DND-41 (cell line): ENCODE measurements at regions not wholly inside any gene's neighbourhood (a gene's known extent, or its start where the extent isn't known, plus 50 kb on each side); places are given as distances from the start of the nearest gene placed in this dataset.

Experiments
- ATAC-seq: fragments of 200-7000 bp; cut with Tn5 transposase; 3 replicates; pipeline ENCODE4 v1.9.1; 2021; ENCODE audit warnings: low read depth; ENCODE audit not compliant: insufficient read depth
- DNase-seq: peaks from one replicate; pipeline ENCODE4 v3.0.0-alpha.2; 2020
- H2AFZ ChIP-seq: 2 replicates; pipeline ENCODE4 v1.6.0; 2012; ENCODE audit warnings: low read depth, low read length
- H3K27ac ChIP-seq: 2 replicates; pipeline ENCODE4 v1.5.1; 2012; ENCODE audit warnings: low read length, inconsistent platforms
- H3K27me3 ChIP-seq: fragments of 200-600 bp; sonication (generic); 2 replicates; pipeline ENCODE4 v1.6.0; 2012; ENCODE audit warnings: low read length, mild to moderate bottlenecking, inconsistent platforms; ENCODE audit not compliant: insufficient read depth, poor library complexity
- H3K36me3 ChIP-seq: 2 replicates; pipeline ENCODE4 v1.5.1; 2012; ENCODE audit warnings: low read length, inconsistent platforms; ENCODE audit not compliant: insufficient read depth
- H3K4me1 ChIP-seq: 2 replicates; pipeline ENCODE4 v1.5.1; 2012; ENCODE audit warnings: mild to moderate bottlenecking, low read length; ENCODE audit not compliant: insufficient read depth
- H3K4me2 ChIP-seq: 2 replicates; pipeline ENCODE4 v1.6.0; 2012; ENCODE audit warnings: mild to moderate bottlenecking, moderate library complexity, low read length, inconsistent platforms; ENCODE audit not compliant: insufficient read depth
- H3K4me3 ChIP-seq, 2 experiments: fragments of 200-600 bp in 1 of 2; shearing (Covaris generic) in 1 of 2; 2 replicates each; pipeline ENCODE4 v1.5.1; 2012 to 2016; ENCODE audit warnings: inconsistent platforms in 2 of 2, low read length in 2 of 2, mild to moderate bottlenecking in 2 of 2, low read depth in 1 of 2, moderate library complexity in 1 of 2
- H3K79me2 ChIP-seq: 2 replicates; pipeline ENCODE4 v1.6.0; 2012; ENCODE audit warnings: low read length, inconsistent platforms; ENCODE audit not compliant: insufficient read depth
- H3K9ac ChIP-seq: 2 replicates; pipeline ENCODE4 v1.6.0; 2012; ENCODE audit warnings: low read depth, mild to moderate bottlenecking, inconsistent platforms, low read length, moderate library complexity
- H3K9me3 ChIP-seq: 2 replicates; pipeline ENCODE4 v1.5.1; 2012; ENCODE audit warnings: low read length, moderate library complexity, mild to moderate bottlenecking, inconsistent platforms; ENCODE audit not compliant: insufficient read depth, severe bottlenecking
- H4K20me1 ChIP-seq: 2 replicates; pipeline ENCODE4 v1.6.0; 2012; ENCODE audit warnings: low read length; ENCODE audit not compliant: insufficient read depth
- EZH2 ChIP-seq: IDR thresholded peaks from 3 replicates; pipeline ENCODE4 v1.6.1; 2012; ENCODE audit warnings: borderline replicate concordance, low read depth, mild to moderate bottlenecking, moderate library complexity, low read length, inconsistent platforms; ENCODE audit not compliant: severe bottlenecking
- TF ChIP-seq, protein P1 (sequence below): IDR thresholded peaks from 2 replicates; pipeline ENCODE4 v1.5.1; 2012; ENCODE audit warnings: borderline replicate concordance, low read length, moderate library complexity, mild to moderate bottlenecking; ENCODE audit not compliant: poor library complexity, severe bottlenecking; ENCODE audit errors: extremely low read depth

DNA sequence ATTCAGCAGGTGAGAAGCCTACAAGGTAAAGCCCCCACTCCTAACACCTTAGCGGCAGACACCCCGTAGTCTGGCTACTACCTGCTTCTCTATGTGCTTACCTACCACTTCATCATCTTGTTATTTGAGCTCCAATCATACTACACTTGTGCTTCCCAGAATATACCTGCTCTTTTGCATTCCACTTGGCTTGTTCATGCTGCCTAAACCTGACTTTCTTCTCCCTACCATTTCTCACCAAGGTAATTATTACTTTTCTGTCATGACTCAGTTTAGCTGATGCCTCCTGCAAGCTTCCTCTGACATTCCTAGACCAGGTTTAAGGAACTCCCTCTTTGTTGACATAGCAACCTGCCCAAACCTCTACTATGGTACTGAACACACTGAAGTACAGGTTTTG is 495.6 kb upstream of the C1orf87 start:
- H3K36me3 ChIP-seq = no peaks in the 10 kb centered on the region
- no peaks in the 10 kb centered on the region for H4K20me1 ChIP-seq
- H3K9me3 ChIP-seq = no peaks in the 10 kb centered on the region
- no peak overlapping the region for H3K9ac ChIP-seq
- H3K79me2 ChIP-seq = no peaks in the 10 kb centered on the region
- no peak overlapping the region for H3K4me2 ChIP-seq
- no peaks in the 10 kb centered on the region for H3K27me3 ChIP-seq
- DNase-seq (no peak), ATAC-seq (no peak)
- H3K27ac ChIP-seq = no peak overlapping the region
- H3K4me1 ChIP-seq = no peaks in the 10 kb centered on the region
- TF ChIP-seq, protein P1, sequence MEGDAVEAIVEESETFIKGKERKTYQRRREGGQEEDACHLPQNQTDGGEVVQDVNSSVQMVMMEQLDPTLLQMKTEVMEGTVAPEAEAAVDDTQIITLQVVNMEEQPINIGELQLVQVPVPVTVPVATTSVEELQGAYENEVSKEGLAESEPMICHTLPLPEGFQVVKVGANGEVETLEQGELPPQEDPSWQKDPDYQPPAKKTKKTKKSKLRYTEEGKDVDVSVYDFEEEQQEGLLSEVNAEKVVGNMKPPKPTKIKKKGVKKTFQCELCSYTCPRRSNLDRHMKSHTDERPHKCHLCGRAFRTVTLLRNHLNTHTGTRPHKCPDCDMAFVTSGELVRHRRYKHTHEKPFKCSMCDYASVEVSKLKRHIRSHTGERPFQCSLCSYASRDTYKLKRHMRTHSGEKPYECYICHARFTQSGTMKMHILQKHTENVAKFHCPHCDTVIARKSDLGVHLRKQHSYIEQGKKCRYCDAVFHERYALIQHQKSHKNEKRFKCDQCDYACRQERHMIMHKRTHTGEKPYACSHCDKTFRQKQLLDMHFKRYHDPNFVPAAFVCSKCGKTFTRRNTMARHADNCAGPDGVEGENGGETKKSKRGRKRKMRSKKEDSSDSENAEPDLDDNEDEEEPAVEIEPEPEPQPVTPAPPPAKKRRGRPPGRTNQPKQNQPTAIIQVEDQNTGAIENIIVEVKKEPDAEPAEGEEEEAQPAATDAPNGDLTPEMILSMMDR = no peak
- no peak for TF ChIP-seq EZH2
- H3K4me3 ChIP-seq = no peak overlapping the region
- no peak overlapping the region for H2AFZ ChIP-seq

DNA sequence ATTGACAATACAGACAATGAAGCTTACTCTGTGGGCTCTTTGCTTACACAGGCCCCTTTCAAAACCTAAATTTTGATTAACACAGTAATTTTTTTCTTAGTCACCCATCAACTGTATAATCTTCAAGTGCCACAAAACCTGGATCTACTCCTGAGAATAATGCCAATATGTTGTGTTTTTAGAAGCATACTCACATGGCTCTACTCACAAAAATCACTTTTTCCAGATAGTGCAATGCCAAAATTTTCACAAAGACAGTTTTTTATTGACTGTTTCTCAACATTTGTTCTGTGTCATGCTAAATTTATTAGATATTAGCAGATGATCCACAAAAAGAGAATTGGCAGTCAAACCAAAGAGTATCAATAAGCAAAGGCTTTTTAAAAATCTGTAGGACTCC is 493.7 kb upstream of the C1orf87 start:
- Histone ChIP-seq H3K4me2 (no peak overlapping the region), H3K9me3 (no peaks in the 10 kb centered on the region), H3K27ac (no peak overlapping the region), H2AFZ (no peak overlapping the region), H3K27me3 (no peaks in the 10 kb centered on the region), H3K9ac (no peak overlapping the region), H3K4me1 (no peaks in the 10 kb centered on the region), H4K20me1 (no peaks in the 10 kb centered on the region), H3K79me2 (no peaks in the 10 kb centered on the region), H3K4me3 (no peak overlapping the region), H3K36me3 (no peaks in the 10 kb centered on the region)
- no peak for TF ChIP-seq EZH2
- TF ChIP-seq, protein P1 = no peak
- ATAC-seq (no peak), DNase-seq (no peak)

DNA sequence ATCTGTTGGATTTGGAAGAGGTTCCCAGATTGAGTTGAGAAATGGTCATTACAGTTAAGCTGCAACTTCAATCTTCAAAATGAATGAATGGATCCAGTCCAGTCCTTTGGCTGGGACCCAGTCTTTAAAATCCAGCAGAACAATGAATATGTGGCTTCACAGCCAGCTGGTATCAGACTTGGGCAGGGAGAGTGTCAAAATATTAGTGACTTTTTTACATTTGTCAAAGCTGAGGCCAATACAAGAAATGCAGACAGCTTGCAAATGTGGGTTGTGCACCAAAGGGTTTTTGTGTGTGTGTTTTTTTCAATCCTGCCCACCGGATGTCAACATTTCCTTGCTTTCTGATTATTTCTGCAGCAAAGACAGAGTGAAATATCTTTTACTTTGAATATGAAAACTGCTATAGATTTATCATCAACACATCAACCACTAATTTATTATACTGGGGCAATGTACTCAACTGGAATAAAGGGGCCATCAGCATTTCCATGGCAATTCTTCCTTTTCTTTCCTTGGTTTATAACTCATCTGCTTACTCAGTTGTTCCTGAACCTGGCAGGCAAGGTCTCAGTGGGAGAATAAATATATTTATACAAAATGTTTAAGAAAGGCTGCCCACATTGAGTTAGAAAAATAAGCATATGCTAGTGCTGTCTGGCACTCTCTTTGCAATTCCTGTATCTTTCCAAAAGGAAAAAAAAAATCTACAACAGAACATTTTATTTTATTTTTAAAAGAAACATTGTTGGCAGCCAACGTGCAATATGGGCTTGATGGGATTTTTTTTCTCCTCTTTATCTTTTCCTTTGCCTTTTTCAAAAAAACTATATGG is 491.6 kb upstream of the C1orf87 start:
- no peak for ATAC-seq
- no peak for DNase-seq
- H3K27ac ChIP-seq = no peak overlapping the region
- H3K9ac ChIP-seq = no peak overlapping the region
- no peak for TF ChIP-seq EZH2
- TF ChIP-seq, protein P1 = no peak
- no peaks in the 10 kb centered on the region for H4K20me1 ChIP-seq
- H3K4me1 ChIP-seq = no peaks in the 10 kb centered on the region
- no peaks in the 10 kb centered on the region for H3K27me3 ChIP-seq
- H3K4me2 ChIP-seq = no peak overlapping the region
- no peak overlapping the region for H3K4me3 ChIP-seq
- no peaks in the 10 kb centered on the region for H3K36me3 ChIP-seq
- H3K79me2 ChIP-seq = no peaks in the 10 kb centered on the region
- H3K9me3 ChIP-seq = no peaks in the 10 kb centered on the region
- no peak overlapping the region for H2AFZ ChIP-seq
